ENCODE measurements at regions not wholly inside any gene's neighbourhood (a gene's known extent, or its start where the extent isn't known, plus 50 kb on each side); places are given as distances from the start of the nearest gene placed in this dataset.

DNA sequence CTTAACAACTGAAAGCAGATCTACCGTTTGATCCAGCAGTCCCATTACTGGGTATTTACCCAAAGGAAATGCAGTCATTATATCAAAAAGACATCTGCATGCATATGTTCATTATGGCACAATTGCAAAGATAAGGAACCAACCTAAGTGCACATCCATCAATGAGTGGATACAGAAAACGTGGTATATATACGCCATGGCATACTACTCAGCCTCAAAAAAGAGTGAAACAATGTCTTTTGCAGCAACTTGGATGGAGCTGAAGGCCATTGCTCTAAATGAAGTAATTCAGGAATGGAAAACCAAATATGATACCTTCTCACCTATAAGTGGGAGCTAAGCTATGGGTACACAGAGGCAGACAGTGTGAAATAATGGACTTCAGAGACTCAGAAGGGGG is 169.3 kb downstream of the ZBTB18 start:
- DNase-seq: no peak

DNA sequence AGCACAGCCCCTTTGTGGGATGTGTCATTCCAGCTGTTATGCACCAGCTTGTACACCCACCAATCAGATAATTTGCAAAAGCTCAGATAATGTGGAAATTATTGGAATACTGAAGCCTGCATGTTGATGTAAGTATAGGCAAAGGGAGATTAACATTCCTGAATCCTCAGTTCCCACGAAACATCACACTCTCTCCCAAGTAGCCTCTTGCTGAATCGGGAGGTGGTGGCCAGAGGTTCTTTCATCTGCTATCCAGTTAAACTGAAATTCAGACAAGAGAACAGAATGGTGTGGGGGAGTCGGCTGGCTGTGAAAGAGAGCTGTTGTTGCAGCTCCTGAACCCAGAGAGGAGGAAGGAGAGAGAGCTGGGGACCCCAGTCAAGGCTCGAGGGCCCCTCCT is 170.9 kb downstream of the ZBTB18 start:
- no peak for DNase-seq

GRCh38 chr1:244224487-244225430 is 173.7 kb downstream of the ZBTB18 start:
- DNase-seq: no peak

- DNase-seq: no peak
Measured at GRCh38 chr1:244226435-244226834, 175.4 kb downstream of the ZBTB18 start.

GRCh38 chr1:244230470-244230869 is 179.4 kb downstream of the ZBTB18 start:
- no peak for DNase-seq

DNA sequence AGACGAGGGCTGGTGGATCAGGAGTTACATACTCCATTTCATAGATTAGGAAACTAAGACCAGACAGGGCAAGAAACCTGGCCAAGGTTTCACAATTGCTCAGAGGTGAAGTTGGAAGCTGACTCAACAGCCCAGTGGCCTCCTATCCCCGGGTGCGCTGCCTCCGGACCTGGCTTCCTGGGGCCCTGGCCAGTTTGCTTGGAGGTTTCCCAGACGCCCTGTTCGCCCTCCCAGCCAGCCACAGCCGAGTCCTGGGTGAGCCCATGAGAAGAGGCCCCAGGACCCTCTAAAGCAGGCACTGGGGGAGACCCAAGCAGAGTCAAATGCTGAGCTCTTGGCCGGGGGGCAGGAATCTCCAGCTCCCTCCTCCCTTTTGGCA is 180.1 kb downstream of the ZBTB18 start:
- DNase-seq: no peak

GRCh38 chr1:244231572-244232315 is 180.7 kb downstream of the ZBTB18 start:
- no peak for DNase-seq

GRCh38 chr1:244234009-244234643 is 183.0 kb downstream of the ZBTB18 start:
- no peak for DNase-seq

- DNase-seq: no peak
Measured at GRCh38 chr1:244235157-244235556, 184.1 kb downstream of the ZBTB18 start.

DNA sequence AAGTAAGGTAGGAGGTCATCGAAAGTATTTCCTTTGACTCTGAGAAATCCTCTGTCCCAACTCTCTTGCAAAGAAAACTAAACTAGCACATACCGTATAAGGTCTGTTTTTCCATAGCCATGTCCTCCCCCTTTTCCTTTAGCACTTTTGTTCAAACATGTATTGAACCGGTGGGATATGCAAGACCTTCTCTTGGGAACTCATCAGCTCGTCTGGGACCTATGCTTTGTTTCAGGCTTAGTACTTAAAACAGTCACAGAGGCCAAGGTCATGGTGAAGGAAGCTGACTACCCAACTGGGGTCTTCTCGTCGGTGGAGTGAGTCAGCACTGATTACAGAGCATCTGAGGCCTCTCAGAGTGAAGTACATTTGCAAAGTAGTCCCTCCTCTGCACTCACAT is 185.0 kb downstream of the ZBTB18 start:
- DNase-seq: no peak

GRCh38 chr1:244236721-244237120 is 185.6 kb downstream of the ZBTB18 start:
- DNase-seq: no peak

- DNase-seq: no peak
Measured at GRCh38 chr1:244237445-244237844, 186.4 kb downstream of the ZBTB18 start.

GRCh38 chr1:244239261-244239770 is 188.2 kb downstream of the ZBTB18 start:
- no peak for DNase-seq

DNA sequence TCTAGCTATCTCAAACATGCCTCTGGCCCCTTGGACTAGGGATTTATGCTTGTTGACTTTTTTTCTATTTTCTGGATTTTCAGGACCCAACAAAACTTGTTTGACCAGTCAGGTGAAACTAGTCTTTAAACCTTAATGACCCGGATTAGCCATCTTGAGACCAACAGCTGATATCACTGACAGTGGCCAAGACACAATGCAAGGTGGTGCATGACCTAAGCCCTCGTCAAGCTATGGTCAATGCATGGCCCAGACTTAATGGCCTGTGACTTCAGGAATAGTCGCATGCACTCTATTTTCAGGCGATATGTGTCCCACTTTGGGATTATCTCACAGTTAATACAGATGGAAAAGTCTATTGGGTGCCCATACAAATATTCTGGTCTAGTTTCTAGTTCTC is 190.4 kb downstream of the ZBTB18 start:
- DNase-seq: no peak

DNA sequence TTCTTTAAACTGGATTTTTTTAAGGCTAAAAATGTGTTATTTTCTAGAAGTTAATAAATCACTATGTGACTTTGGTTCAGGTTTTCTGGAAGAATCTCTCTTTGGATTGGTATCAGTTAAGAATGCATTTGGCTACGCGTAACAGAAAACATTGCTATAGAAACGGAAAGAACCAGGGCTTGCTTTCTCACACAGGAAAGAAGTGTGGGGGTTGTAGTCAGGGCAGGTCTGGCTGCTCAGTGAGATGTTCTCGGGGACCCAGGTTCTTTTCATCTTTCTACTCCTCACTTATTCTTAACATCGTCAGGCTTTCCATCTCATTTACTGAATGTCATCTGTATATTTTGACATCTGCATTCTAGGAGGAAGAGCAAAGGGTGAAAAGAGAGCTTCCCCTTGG is 191.4 kb downstream of the ZBTB18 start:
- no peak for DNase-seq

DNA sequence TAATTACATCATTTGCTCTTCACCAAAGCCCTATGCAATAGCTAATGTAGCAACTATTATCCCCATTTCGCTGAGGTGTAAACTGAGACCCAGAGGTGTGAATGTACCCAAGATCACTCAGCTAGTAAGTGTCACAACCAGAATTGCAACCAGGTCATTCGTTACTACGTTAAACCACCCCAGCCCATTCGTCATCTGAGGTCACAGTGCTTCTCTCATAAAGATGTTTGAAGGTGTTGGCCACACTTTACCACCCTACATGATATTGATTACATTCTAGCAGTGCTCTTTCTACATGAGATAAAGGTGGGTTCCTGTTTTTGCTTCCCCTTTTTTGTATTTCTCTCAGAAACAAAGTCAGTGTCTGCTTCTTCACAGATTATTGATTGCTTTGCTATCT is 195.3 kb downstream of the ZBTB18 start:
- no peak for DNase-seq

DNA sequence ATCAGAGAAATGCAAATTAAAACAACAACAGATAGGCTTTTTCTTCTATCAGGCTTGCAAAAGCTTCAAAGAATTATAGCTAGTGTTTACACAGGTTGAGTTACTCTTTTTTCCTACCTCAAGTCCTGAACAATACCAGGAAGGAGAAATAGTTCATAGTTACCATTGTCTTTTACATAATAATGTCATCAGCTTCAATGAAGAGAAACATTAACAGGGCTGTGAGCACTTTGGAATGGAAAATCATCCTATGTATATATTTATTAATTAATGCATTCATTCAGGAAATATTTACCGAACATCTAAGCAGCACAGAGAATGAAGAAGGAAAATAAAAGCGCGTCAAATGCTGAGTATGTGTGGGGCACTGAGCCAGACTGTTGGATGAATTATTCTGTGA is 197.3 kb downstream of the ZBTB18 start:
- DNase-seq: no peak

DNA sequence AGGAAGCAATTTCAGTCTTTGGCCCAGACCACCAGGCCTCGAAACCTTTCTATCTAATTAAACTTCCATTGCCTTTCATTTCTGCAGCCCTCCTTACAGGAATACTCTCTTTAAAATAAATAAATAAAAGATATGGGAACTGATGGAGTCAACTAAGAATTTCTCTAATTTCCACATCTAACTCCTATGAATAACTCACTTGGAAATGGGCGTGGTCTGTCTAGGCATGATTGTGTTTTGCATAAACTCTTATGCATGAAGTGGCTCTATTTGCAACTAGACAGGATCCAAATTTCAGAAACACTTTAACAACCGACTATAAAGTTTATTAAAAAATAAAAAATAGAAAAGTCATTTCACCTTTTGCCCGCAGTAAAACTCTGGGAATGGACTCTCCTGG is 199.5 kb downstream of the ADSS2 start:
- no peak for DNase-seq

GRCh38 chr1:244254467-244254866 is 197.2 kb downstream of the ADSS2 start:
- no peak for DNase-seq

- DNase-seq: no peak
Measured at GRCh38 chr1:244255426-244255965, 196.2 kb downstream of the ADSS2 start.

DNA sequence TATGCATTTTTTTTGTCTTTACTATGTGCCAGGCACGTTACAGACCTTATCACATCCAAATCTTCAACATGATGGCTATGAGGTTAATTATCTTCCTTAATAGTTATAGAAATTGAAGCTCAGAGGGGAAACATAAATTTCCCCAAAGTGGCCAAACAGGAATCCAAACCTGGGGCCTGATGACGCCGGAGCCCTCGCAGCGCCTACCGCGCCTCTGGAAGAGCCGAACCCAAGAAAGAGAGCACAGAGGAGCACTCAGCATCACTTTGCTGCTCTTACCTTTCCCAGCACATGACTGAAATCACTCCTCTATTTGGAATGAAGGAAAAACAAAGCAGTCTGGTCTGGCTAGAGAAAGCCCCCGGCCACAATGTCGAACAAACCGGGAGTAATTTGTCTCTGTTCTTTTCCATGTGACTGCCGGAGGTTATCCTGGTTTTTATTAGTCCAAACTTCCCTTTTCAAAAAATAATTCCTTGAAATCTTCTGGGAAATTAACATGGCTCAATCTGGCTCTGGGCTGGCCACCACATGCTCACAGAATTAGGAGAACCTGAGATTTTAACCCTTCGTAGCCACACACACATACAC is 195.5 kb downstream of the ADSS2 start:
- DNase-seq: no peak

GRCh38 chr1:244264163-244264562 is 187.5 kb downstream of the ADSS2 start:
- DNase-seq: no peak

All from right lung (tissue), 2 donors.